IgD-negative memory B cell (primary cell): ENCODE measurements at regions not wholly inside any gene's neighbourhood (a gene's known extent, or its start where the extent isn't known, plus 50 kb on each side); places are given as distances from the start of the nearest gene placed in this dataset.

ENCODE experiments used
- H3K27ac Mint-ChIP-seq, 3 donors: one replicate each; pipeline ENCODE4 v1.8.0; 2020 to 2022; ENCODE audit warnings: mild to moderate bottlenecking in 3 of 3, mixed read lengths in 3 of 3, moderate library complexity in 1 of 3
- H3K27me3 Mint-ChIP-seq: one replicate; pipeline ENCODE4 v1.8.0; 2021; ENCODE audit warnings: mixed read lengths
- H3K36me3 Mint-ChIP-seq: one replicate; pipeline ENCODE4 v1.8.0; 2020; ENCODE audit warnings: mild to moderate bottlenecking, mixed read lengths
- H3K4me1 Mint-ChIP-seq, 3 donors: one replicate each; pipeline ENCODE4 v1.8.0; 2020 to 2022; ENCODE audit warnings: mixed read lengths in 3 of 3, mild to moderate bottlenecking in 1 of 3
- H3K4me3 Mint-ChIP-seq, 4 donors: one replicate each; pipeline ENCODE4 v1.8.0; 2020 to 2022; ENCODE audit warnings: mild to moderate bottlenecking in 4 of 4, mixed read lengths in 4 of 4, moderate library complexity in 3 of 4
- H3K9me3 Mint-ChIP-seq, 3 donors: one replicate each; pipeline ENCODE4 v1.8.0; 2020 to 2021; ENCODE audit warnings: mixed read lengths in 3 of 3, mild to moderate bottlenecking in 1 of 3

GRCh38 chr18:28808373-28808772, 631.4 kb upstream of the CDH2 start:
- Mint-ChIP-seq H3K9me3 (peaks cover 10 to 13% (median 13%) of the 10 kb centered on the region in 3 donors), H3K4me1 (peaks cover 0 to 2% (median 0%) of the 10 kb centered on the region in 3 donors), H3K27ac (no peak overlapping the region), H3K36me3 (peaks cover 1% of the 10 kb centered on the region), H3K4me3 (no peak overlapping the region), H3K27me3 (no peaks in the 10 kb centered on the region)

- Mint-ChIP-seq H3K27me3 (no peaks in the 10 kb centered on the region), H3K36me3 (peaks cover 1% of the 10 kb centered on the region), H3K9me3 (peaks cover 10 to 15% (median 13%) of the 10 kb centered on the region in 3 donors), H3K4me3 (no peak overlapping the region), H3K27ac (no peak overlapping the region), H3K4me1 (peaks cover 0 to 2% (median 0%) of the 10 kb centered on the region in 3 donors)
Measured at GRCh38 chr18:28805491-28805890, 628.6 kb upstream of the CDH2 start.

GRCh38 chr18:28804512-28805202, 627.7 kb upstream of the CDH2 start:
- Mint-ChIP-seq H3K4me3 (no peak overlapping the region), H3K27me3 (no peaks in the 10 kb centered on the region), H3K9me3 (peaks cover 11 to 15% (median 13%) of the 10 kb centered on the region in 3 donors)

GRCh38 chr18:28802546-28802945, 625.6 kb upstream of the CDH2 start:
- no peaks in the 10 kb centered on the region for H3K27me3 Mint-ChIP-seq
- H3K4me1 Mint-ChIP-seq: peaks cover 0 to 2% (median 0%) of the 10 kb centered on the region in 3 donors
- H3K4me3 Mint-ChIP-seq: no peak overlapping the region
- H3K9me3 Mint-ChIP-seq: peaks cover 3 to 11% (median 6%) of the 10 kb centered on the region in 3 donors
- peaks cover 1% of the 10 kb centered on the region for H3K36me3 Mint-ChIP-seq
- no peak overlapping the region for H3K27ac Mint-ChIP-seq

More at GRCh38 chr18:28804512-28805202, 627.7 kb upstream of the CDH2 start:
- Mint-ChIP-seq H3K27ac (no peak overlapping the region), H3K36me3 (peaks cover 1% of the 10 kb centered on the region), H3K4me1 (peaks cover 0 to 2% (median 0%) of the 10 kb centered on the region in 3 donors)

- Mint-ChIP-seq H3K4me1 (peaks cover 0 to 2% (median 0%) of the 10 kb centered on the region in 3 donors), H3K4me3 (no peak overlapping the region), H3K9me3 (peaks cover 3 to 11% (median 6%) of the 10 kb centered on the region in 3 donors)
Measured at GRCh38 chr18:28801876-28802275, 624.9 kb upstream of the CDH2 start.

GRCh38 chr18:28794459-28795245, 617.7 kb upstream of the CDH2 start:
- Mint-ChIP-seq H3K4me1 (no peaks in the 10 kb centered on the region), H3K27ac (no peak overlapping the region), H3K9me3 (peaks cover 0 to 20% (median 2%) of the 10 kb centered on the region in 3 donors), H3K27me3 (no peaks in the 10 kb centered on the region), H3K36me3 (no peaks in the 10 kb centered on the region), H3K4me3 (peak overlapping the region in 1 of 4 donors; percentile 3)

More at GRCh38 chr18:28801876-28802275, 624.9 kb upstream of the CDH2 start:
- Mint-ChIP-seq H3K36me3 (peaks cover 1% of the 10 kb centered on the region), H3K27me3 (no peaks in the 10 kb centered on the region), H3K27ac (no peak overlapping the region)

DNA sequence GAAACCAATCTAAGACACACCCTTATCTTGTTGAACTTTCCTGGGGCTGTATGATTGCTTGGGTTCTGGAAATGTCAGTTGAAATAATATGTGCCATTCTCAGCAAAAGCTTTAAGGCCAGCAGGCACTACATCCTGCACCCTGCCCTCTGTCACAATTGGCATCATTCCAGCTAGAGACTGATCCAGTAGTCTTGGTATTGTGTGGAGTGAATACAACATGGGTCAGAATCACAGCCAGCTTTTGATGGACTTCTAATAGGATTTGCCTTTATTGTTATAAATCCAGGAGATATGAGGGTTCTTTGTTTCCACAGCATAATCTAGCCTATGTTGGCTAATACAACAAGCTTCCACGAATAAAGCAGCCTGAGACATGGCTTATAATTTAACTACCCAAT, 617.0 kb upstream of the CDH2 start:
- H3K27ac Mint-ChIP-seq: no peak overlapping the region
- H3K9me3 Mint-ChIP-seq: peaks cover 0 to 22% (median 2%) of the 10 kb centered on the region in 3 donors
- H3K27me3 Mint-ChIP-seq: no peaks in the 10 kb centered on the region
- no peak overlapping the region for H3K4me3 Mint-ChIP-seq
- no peaks in the 10 kb centered on the region for H3K4me1 Mint-ChIP-seq
- no peaks in the 10 kb centered on the region for H3K36me3 Mint-ChIP-seq

- no peak overlapping the region for H3K4me3 Mint-ChIP-seq
- no peak overlapping the region for H3K27ac Mint-ChIP-seq
- H3K9me3 Mint-ChIP-seq: peaks cover 0 to 27% (median 2%) of the 10 kb centered on the region in 3 donors
- no peaks in the 10 kb centered on the region for H3K36me3 Mint-ChIP-seq
- no peaks in the 10 kb centered on the region for H3K27me3 Mint-ChIP-seq
- H3K4me1 Mint-ChIP-seq: no peaks in the 10 kb centered on the region
Measured at GRCh38 chr18:28792404-28793086, 615.6 kb upstream of the CDH2 start.

GRCh38 chr18:28791101-28791500, 614.2 kb upstream of the CDH2 start:
- Mint-ChIP-seq H3K9me3 (peaks cover 0 to 24% (median 2%) of the 10 kb centered on the region in 3 donors), H3K36me3 (no peaks in the 10 kb centered on the region), H3K4me3 (no peak overlapping the region), H3K4me1 (no peaks in the 10 kb centered on the region), H3K27me3 (no peaks in the 10 kb centered on the region), H3K27ac (no peak overlapping the region)

DNA sequence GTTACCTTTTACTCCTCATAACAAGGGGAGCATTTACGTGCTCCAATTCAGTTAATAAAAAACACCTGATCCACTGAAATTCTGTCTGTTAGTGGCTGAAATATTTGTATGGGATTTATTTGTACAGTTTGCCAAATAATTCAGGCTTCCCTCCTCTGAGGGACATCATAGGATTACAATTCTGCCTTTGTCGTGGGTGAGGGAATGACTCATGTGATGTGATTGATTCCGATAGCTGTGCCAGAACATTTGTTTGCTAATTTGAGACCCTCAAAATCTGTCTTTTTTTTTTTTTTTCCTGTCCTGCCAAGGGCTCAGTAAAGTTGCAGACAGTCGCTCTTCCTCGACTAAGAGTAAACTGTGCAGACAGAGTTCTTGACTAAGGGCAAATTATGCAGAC, 612.6 kb upstream of the CDH2 start:
- Mint-ChIP-seq H3K27me3 (no peaks in the 10 kb centered on the region), H3K36me3 (no peaks in the 10 kb centered on the region), H3K4me1 (no peaks in the 10 kb centered on the region), H3K4me3 (no peak overlapping the region), H3K9me3 (peaks cover 0 to 17% (median 2%) of the 10 kb centered on the region in 3 donors), H3K27ac (no peak overlapping the region)

DNA sequence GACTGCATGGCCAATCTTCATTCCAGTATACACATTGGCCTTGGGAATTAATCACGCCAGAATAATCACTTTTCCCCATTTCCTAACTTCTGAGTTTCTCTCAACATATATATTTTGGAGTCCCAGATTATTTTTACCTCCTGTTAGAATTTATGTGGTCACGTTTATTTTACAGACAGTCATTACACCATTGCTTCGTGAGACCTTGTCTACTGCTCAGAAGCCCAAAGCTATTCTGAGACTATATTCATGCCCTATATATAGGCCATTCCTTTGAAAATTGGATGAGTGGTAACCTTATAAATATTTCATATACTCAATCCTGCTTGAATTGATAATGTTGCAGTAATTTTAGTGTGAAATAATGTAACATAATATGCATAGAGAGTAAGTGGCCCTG, 610.0 kb upstream of the CDH2 start:
- no peak overlapping the region for H3K27ac Mint-ChIP-seq
- no peak overlapping the region for H3K4me3 Mint-ChIP-seq
- H3K36me3 Mint-ChIP-seq: no peaks in the 10 kb centered on the region
- H3K27me3 Mint-ChIP-seq: no peaks in the 10 kb centered on the region
- H3K9me3 Mint-ChIP-seq: peaks cover 0 to 19% (median 4%) of the 10 kb centered on the region in 3 donors
- H3K4me1 Mint-ChIP-seq: no peaks in the 10 kb centered on the region

DNA sequence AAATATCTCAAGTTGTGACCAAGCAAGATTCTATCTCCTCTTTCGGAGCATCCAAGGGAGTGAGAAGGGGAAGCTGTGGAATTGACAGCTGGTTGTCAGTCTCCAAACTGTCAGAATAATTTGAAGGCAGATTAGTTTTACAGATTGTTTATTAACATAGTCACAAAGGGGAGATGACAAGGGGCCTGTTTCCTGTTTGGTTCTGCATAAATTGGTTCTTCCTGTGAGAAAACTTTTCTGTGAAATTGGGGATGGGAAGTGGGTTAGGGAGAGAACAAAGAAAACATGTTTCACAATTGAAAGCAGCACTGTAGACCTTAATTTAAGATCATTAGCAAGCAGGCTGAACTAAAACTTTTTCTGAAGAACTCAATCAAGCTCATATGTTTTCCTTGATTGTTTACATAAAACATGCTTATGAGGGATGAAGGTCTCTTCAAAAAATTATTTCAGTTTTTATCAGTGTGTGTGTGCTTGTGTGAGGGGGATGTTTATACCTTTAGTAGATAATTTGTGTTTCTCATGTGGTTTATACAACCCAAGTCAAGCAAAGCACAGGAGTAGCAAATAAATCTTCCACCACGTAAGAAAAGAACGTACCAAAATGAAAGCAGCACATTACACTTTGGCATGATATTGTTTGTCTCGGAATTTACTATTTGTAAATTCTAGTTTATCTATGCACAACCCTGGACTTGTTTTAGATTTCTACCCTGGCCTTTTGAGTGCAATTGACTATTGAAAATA, 604.9 kb upstream of the CDH2 start:
- Mint-ChIP-seq H3K9me3 (peaks cover 0 to 7% (median 1%) of the 10 kb centered on the region in 3 donors), H3K4me3 (no peak overlapping the region), H3K27me3 (no peaks in the 10 kb centered on the region), H3K4me1 (no peaks in the 10 kb centered on the region), H3K36me3 (no peaks in the 10 kb centered on the region), H3K27ac (no peak overlapping the region)

DNA sequence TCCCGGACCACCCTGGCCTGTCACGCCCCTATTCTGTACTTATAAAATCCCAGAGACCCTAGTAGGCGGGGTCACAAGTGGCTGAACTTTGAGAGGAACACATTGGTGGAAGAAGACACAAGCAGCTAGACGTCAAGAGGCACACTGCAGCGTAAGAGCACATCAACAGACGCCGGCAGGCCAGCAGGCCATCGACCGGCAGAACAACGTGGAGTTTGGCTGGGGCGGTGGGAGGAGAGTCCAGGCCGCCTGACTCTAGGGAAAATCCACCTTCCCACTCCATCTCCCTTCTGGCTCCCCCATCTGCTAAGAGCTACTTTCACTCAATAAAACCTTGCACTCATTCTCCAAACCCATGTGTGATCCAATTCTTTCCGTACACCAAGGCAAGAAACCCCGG, 601.8 kb upstream of the CDH2 start:
- no peak overlapping the region for H3K27ac Mint-ChIP-seq
- peak overlapping the region in 1 of 4 donors; percentile 5 for H3K4me3 Mint-ChIP-seq
- no peaks in the 10 kb centered on the region for H3K27me3 Mint-ChIP-seq
- H3K4me1 Mint-ChIP-seq: no peaks in the 10 kb centered on the region
- H3K36me3 Mint-ChIP-seq: no peaks in the 10 kb centered on the region
- peaks cover 0 to 4% (median 0%) of the 10 kb centered on the region in 3 donors for H3K9me3 Mint-ChIP-seq

DNA sequence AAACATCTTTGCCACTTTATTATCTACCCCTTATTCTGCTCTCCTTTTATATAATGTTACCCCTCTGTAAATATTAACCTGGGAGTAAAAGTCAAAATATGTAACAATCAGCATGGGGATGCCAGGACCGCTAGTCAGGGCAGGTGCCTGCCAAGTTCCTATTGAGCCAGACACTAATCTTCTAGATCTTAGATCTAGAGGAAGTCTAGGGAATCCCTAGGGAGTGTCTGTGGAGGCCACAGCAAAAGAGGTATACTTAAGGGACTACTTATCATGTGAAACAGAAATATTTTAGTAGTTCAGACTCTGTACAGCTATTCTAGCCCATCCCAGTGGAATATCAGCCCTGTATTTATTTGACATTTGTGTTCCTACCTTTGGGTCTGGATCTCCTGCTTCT, 600.8 kb upstream of the CDH2 start:
- peaks cover 0 to 3% (median 0%) of the 10 kb centered on the region in 3 donors for H3K9me3 Mint-ChIP-seq
- no peaks in the 10 kb centered on the region for H3K36me3 Mint-ChIP-seq
- H3K4me1 Mint-ChIP-seq: no peaks in the 10 kb centered on the region
- H3K27ac Mint-ChIP-seq: no peak overlapping the region
- H3K4me3 Mint-ChIP-seq: no peak overlapping the region
- H3K27me3 Mint-ChIP-seq: no peaks in the 10 kb centered on the region
